ENCODE measurements at regions not wholly inside any gene's neighbourhood (a gene's known extent, or its start where the extent isn't known, plus 50 kb on each side); places are given as distances from the start of the nearest gene placed in this dataset.

DNA sequence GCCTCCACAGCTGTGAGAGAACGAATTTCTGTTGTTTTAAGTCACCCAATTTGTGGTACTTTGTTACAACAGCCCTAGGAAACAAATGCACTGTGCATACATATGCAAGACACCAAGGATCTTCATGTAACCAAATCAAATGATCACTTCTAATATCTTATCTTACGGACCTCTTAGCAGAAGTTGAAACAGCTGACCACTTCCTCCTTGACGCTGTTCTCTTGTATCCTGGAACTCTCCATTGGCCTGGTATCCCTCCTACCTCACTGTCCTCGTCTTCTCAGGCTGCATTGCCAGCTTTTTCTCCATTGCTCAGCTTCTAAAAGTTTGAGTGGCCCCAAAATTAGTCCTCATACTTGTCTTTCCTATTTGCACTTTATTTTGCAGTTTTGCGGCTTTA lies 200.4 kb downstream of the DLEU7 start:
- no peak for TF ChIP-seq GATA3 (IDR thresholded peaks at IDR 0.05; ENCODE audit: low read depth, low read length)
- no peak for TF ChIP-seq GATA2 (IDR thresholded peaks at IDR 0.05; ENCODE audit: low read depth, low read length)

DNA sequence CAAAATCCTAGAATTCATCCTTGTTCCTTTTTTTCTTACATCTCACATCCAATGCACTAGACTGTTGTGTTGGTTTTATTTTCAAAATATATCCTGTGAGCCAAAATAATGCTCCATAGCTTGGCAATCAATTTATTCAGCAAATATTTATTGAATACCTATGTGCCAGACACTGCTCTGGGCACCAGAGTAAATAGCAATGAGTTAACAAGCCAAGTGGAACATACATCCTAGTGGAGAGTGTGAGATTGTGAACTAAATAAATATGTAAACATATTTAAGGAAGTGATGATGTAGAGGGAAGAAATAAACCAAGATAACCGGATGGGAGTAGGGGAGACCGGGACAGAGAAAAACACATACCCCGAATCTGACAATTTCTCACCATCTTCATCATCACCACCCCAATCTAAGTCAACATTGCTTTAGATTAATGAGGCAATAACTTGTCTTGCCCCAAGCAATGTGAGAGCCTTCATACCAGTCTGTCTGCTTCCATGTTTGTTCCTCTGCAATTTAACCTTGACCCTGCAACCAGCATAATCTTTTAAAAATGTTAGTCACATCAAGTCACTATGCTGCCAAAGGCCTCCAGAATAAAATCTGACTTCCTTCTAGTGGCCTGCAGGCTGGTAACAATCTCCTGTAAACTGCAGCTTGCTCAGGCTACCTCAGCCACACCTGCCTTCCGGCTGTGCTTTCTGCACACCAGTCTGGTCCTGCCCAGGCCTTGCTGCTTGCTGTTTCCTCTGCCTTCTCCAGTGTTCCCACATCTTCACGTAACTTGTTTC lies 199.2 kb downstream of the DLEU7 start:
- TF ChIP-seq GATA3 (IDR thresholded peaks at IDR 0.05; ENCODE audit: low read depth, low read length), result no peak
- no peak for TF ChIP-seq GATA2 (IDR thresholded peaks at IDR 0.05; ENCODE audit: low read depth, low read length)

DNA sequence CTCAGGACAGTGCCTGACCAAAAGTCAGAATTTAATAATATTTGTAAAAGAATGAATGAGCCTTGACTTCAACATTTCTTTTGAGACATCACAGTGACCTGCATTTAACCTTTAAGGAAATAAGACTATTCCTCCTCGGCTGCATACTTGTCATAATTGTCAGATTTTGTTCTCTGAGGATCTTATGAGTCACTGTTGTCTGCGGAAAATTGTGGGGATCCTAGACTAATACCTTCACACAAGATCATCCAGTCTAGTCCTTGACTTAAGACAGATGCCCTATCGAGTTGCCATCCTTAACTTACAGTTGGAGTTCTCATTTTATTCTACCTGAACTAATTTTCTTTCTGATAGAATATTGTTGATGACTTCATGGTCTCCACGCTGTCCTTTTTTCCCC lies 198.4 kb downstream of the DLEU7 start:
- TF ChIP-seq GATA2 (IDR thresholded peaks at IDR 0.05; ENCODE audit: low read depth, low read length) (no peak), GATA3 (IDR thresholded peaks at IDR 0.05; ENCODE audit: low read depth, low read length) (no peak)

DNA sequence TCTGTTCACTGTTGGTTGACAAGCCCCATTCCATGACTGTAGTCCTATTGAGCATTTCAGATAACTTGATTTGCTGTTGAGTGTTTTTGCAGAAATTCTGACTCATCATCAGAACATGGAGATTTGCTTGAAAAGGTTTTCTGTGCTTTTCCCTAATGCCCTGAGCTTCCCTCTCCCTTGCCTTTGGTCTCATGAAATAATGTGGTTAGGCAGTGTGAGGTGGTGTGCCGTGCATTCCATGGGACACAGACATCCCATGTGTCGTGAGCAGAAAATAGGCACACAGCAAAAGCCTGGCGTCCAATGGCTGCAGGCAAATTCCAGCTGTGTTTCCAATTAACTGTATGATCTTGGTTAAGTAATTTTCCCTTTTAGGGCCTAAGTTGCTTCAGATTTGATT lies 197.4 kb downstream of the DLEU7 start:
- TF ChIP-seq GATA3 (IDR thresholded peaks at IDR 0.05; ENCODE audit: low read depth, low read length) (no peak), GATA2 (IDR thresholded peaks at IDR 0.05; ENCODE audit: low read depth, low read length) (no peak)

DNA sequence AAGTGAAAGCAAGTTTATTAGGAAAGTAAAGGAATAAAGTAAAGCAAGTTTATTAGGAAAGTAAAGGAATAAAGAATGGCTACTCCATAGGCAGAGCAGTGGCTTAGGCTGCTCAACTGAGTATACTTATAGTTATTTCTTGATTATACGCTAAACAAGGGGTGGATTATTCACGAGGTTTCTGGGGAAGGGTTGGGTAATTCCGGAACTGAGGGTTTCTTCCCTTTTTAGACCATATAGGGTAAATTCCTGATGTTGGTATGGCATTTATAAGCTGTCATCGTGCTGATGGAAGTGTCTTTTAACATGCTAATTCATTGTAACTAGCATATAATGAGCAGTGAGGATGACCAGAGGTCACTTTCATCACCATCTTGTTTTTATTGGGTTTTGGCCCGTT lies 194.3 kb downstream of the DLEU7 start:
- TF ChIP-seq GATA3 (IDR thresholded peaks at IDR 0.05; ENCODE audit: low read depth, low read length), result no peak
- no peak for TF ChIP-seq GATA2 (IDR thresholded peaks at IDR 0.05; ENCODE audit: low read depth, low read length)

DNA sequence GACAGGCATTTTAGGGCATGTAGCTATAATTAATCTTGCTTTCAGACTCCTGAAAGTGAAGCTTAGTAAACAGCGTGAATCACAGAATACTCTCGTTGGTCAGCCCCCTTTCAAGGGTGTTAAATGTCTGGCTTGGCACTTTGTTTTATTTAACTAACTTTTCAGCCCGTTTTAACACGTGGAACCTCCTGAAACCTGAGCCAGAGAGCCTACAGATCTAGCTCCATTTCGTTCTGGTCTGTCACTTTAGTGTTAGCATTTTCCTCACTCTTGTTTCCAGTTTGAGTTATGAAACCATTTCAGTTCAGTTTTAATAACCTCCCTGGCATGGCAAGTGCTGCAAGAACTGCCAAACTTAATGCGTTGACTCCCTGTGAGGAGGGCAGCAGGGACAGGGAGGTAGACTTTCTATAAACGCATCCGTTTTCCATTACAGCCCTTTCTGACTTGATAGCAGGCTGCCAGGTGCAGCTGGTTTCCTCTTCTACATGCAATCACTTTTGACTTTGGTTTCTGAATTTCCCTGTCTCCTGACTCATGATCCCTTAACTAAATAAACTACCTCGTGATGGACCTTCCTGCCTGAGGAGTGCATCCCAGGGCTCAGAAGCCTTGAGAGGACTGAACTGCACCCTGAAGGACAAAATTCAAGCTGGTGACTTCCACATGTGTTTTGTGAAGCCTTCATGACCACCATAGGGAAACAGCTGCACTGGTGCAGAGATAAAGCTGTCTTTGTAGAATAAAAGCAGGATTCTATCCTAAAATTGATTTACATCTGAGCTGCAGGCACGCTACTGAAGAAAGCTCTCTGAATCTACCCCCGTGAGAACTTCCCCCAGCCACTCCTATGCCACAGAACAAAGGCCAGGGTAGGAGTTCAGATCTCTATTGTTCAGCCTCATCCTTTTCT lies 192.6 kb downstream of the DLEU7 start:
- TF ChIP-seq GATA2 (IDR thresholded peaks at IDR 0.05; ENCODE audit: low read depth, low read length) (no peak), GATA3 (IDR thresholded peaks at IDR 0.05; ENCODE audit: low read depth, low read length) (no peak)

DNA sequence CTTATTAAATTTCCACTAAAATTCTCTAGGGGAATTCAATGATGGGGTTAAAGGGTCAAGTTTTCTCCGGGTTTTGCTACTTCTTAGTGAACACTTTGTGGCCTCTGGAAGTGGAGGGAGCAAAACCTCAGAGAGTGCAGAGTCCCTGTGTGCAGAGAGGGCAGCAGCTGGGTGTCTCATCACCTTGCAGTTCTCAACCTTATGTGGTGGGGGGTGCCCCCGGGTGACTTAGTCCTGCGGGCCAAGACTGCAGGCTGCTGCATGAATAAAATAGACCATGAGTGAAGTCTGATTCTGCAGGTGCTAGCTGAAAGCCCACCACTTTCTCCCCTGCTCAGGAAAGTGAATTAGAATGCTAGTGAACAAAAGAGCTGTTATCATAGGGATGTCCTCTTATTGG lies 191.6 kb downstream of the DLEU7 start:
- no peak for TF ChIP-seq GATA3 (IDR thresholded peaks at IDR 0.05; ENCODE audit: low read depth, low read length)
- no peak for TF ChIP-seq GATA2 (IDR thresholded peaks at IDR 0.05; ENCODE audit: low read depth, low read length)

DNA sequence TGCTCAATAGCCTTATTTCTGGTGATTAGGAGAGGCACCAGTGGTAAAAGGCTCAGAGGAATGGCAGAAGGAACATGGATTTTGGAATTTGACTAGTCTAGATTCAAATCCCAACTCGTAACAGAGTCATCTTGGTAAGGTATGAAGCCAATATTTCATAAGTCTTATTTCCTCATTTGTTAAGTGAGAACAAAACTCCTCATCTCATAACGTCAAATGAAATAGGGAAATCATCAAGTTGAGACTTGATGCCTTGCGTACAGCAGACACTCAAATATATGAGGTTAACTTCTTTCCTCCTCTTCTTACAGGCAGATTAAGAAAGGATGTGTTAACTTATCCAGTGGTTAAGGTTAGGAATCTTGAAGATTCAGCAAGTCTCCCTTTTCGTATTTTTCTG lies 189.2 kb downstream of the DLEU7 start:
- no peak for TF ChIP-seq GATA3 (IDR thresholded peaks at IDR 0.05; ENCODE audit: low read depth, low read length)
- no peak for TF ChIP-seq GATA2 (IDR thresholded peaks at IDR 0.05; ENCODE audit: low read depth, low read length)

DNA sequence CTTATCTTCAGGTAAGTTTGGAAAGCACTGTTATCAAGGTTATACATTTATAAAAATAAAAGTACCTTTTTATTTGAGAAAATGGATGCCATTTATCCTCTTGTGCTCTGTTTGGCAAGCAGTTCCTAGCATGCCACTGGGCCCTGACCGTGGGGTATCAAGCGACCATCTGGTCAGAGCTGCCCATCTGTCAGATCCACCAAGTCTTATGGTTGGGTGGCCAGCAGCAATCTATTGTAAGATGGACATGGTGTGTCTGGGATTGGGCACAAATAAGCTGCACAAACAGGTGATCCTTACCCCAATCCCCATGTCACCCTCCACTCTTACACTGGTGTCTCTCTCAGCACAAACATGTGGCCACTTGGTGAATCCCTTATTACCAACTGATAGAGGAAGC lies 178.5 kb downstream of the DLEU7 start:
- TF ChIP-seq GATA2 (IDR thresholded peaks at IDR 0.05; ENCODE audit: low read depth, low read length) (no peak), GATA3 (IDR thresholded peaks at IDR 0.05; ENCODE audit: low read depth, low read length) (no peak)

DNA sequence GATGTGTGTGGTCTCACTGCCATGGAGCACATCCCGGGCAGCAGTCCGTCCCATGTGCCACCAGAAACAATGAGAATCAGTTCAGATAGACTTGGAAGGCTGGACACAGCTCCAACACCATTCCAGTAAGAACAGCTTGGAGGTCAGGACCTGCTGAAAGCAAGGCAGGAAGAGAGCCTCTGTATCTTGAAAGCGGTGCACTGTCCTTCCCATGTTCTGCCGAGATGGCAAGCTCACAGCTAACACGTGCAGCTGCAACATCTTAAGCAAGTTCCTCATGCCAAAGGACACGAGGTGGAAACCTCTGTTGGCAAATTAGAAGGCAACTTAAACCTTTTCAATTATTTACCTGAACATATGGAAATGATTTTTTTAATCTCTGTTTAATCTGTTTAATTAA lies 175.4 kb downstream of the DLEU7 start:
- TF ChIP-seq GATA3 (IDR thresholded peaks at IDR 0.05; ENCODE audit: low read depth, low read length), result no peak
- TF ChIP-seq GATA2 (IDR thresholded peaks at IDR 0.05; ENCODE audit: low read depth, low read length), result no peak

DNA sequence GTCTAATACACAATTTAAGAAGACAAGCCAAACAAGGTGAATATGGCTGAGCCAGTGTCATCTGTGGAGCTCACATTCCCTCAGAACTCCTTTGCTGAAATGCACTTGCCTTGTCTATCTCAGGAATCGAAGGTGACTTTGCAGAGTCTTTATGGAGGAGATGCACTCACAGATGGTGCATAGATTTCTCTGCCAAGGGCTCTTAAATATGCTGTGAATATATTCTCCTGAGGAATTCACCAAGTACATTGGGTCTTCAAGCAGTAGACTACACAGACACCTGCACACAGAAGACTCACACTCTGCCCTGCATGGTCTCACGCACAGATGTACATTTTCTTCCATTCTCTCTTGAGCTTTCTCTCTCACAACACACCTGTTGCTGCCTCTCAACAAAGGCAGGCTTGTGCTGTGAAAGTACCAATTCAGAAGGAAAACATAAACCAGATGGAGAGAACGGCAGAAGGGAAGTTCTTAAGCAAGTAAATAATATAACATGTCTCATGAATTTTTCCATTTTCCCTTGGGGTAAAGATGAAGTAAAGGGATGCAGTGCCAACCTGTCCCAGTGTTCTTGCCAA lies 174.7 kb downstream of the DLEU7 start:
- TF ChIP-seq GATA2 (IDR thresholded peaks at IDR 0.05; ENCODE audit: low read depth, low read length) (no peak), GATA3 (IDR thresholded peaks at IDR 0.05; ENCODE audit: low read depth, low read length) (no peak)

DNA sequence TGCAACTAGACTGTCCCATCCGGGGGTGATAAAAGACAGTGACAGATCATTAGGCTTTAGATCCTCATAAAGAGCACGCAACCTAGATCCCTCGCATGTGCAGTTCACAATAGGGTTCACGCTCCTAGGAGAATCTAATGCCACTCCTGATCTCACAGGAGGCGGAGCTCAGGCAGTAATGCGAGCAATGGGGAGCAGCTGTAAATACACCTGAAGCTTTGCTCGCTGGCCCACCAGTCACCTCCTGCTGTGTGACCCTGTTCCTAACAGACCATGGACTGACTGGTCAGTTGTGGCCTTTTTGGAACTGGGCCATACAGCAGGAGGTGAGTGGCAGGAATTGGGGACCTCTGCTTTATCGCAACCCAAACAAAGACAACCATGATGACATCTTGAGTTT lies 173.2 kb downstream of the DLEU7 start:
- TF ChIP-seq GATA2 (IDR thresholded peaks at IDR 0.05; ENCODE audit: low read depth, low read length), result no peak
- TF ChIP-seq GATA3 (IDR thresholded peaks at IDR 0.05; ENCODE audit: low read depth, low read length), result no peak

DNA sequence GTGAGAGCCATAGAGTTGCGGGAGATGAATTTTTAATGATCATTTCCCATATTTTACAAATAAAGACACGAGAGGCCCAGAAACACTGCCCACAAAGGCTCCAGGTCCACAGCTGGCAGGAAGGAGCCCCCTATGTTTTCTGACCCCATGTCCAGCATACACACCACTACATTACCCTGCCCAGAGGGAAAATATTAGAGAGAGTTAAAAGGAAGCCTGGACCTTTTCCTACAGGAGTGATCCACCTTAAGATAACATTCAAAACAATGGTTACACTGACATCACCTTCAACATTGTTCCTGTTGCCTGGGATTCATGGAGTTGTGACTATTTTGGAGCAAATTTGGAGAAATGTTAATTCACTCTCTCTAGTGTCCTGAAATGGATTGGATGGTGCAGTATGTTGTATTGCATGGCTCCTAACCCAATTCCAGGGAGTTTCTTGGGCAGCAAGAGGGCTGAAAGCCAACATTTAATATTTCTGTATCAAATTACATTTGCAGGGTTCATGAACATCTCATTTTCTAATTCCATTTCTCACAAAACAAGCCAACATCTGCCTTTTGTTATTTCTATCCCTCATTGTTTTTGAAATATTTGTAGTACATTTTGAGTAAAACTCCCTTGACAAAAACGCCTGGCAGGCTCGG lies 172.5 kb downstream of the DLEU7 start:
- TF ChIP-seq GATA2 (IDR thresholded peaks at IDR 0.05; ENCODE audit: low read depth, low read length), result no peak
- no peak for TF ChIP-seq GATA3 (IDR thresholded peaks at IDR 0.05; ENCODE audit: low read depth, low read length)

DNA sequence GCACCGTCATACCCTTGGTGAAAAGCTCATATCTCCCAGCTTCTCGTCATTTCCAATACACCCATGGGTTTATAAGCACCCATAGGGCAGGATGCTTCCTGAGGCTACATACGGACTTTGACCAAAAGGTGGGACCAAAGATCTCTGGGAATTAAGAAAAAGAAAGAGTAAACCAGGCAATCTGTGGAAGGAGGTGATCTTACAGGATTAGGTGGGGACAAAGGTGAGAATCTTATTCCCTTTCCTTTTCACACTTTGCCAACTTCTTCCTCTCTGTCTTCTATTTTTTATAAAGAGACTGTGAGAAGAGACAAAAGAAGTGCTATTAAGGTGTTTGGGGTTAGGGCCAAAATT lies 172.0 kb downstream of the DLEU7 start:
- TF ChIP-seq GATA3 (IDR thresholded peaks at IDR 0.05; ENCODE audit: low read depth, low read length) (no peak), GATA2 (IDR thresholded peaks at IDR 0.05; ENCODE audit: low read depth, low read length) (no peak)

All from SH-SY5Y (cell line).